ENCODE measurements at regions not wholly inside any gene's neighbourhood (a gene's known extent, or its start where the extent isn't known, plus 50 kb on each side); places are given as distances from the start of the nearest gene placed in this dataset.

- no peak for DNase-seq
Observed at GRCh38 chr9:82513976-82514735, 525.6 kb downstream of the SPATA31D1 start.

- DNase-seq = no peak
Observed at GRCh38 chr9:82518868-82519267, 530.3 kb downstream of the SPATA31D1 start.

GRCh38 chr9:82519332-82519731, 530.8 kb downstream of the SPATA31D1 start:
- no peak for DNase-seq

GRCh38 chr9:82524407-82524806, 535.8 kb downstream of the SPATA31D1 start:
- DNase-seq = no peak

- DNase-seq = no peak
Observed at GRCh38 chr9:82526577-82526976, 536.4 kb downstream of the RASEF start.

GRCh38 chr9:82531795-82532194, 531.1 kb downstream of the RASEF start:
- DNase-seq = no peak

- no peak for DNase-seq
Observed at GRCh38 chr9:82532504-82533180, 530.3 kb downstream of the RASEF start.

GRCh38 chr9:82535432-82535998, 527.4 kb downstream of the RASEF start:
- DNase-seq = no peak

GRCh38 chr9:82538634-82539033, 524.3 kb downstream of the RASEF start:
- no peak for DNase-seq

GRCh38 chr9:82539146-82539545, 523.8 kb downstream of the RASEF start:
- no peak for DNase-seq

- no peak for DNase-seq
Observed at GRCh38 chr9:82539856-82540579, 522.9 kb downstream of the RASEF start.

GRCh38 chr9:82543726-82544125, 519.2 kb downstream of the RASEF start:
- DNase-seq = no peak

GRCh38 chr9:82546136-82546535, 516.8 kb downstream of the RASEF start:
- no peak for DNase-seq

GRCh38 chr9:82547995-82548394, 514.9 kb downstream of the RASEF start:
- no peak for DNase-seq

- no peak for DNase-seq
Observed at GRCh38 chr9:82549174-82549821, 513.6 kb downstream of the RASEF start.

GRCh38 chr9:82552784-82553183, 510.2 kb downstream of the RASEF start:
- DNase-seq = no peak

- DNase-seq = peak; percentile 26
Observed at GRCh38 chr9:82553654-82554366, 509.1 kb downstream of the RASEF start.

- no peak for DNase-seq
Observed at GRCh38 chr9:82554381-82554780, 508.6 kb downstream of the RASEF start.

- no peak for DNase-seq
Observed at GRCh38 chr9:82555031-82555430, 507.9 kb downstream of the RASEF start.

- DNase-seq = no peak
Observed at GRCh38 chr9:82555431-82556051, 507.4 kb downstream of the RASEF start.

GRCh38 chr9:82558346-82558745, 504.6 kb downstream of the RASEF start:
- no peak for DNase-seq
